ENCODE measurements at regions not wholly inside any gene's neighbourhood (a gene's known extent, or its start where the extent isn't known, plus 50 kb on each side); places are given as distances from the start of the nearest gene placed in this dataset.

DNA sequence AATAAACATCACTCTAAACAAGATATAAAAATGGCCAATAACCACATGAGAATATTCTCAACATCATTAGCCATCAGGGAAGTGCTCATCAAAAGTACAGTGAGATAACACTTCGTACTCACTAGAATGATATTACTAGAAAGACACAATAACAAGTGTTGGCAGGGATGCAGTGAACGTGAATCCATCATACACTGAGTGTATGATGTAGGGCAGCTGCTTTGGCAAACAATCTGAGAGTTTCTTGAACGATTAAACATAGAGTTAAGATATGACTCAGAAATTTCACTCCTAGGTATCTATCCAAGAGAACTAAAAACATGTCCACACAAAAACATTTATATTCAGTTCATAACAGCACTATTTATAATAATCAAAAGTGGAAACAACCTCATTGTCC lies 368.9 kb downstream of the PID1 start:
- intact Hi-C loops (cut with micrococcal nuclease), result no loop called here
- no peaks in the 10 kb centered on the region for H3K27me3 ChIP-seq (ENCODE audit: control insufficient read depth in 2 of 2, insufficient read depth in 2 of 2, low read length in 2 of 2)
- H3K4me3 ChIP-seq (replicated peaks in 1 of 3; ENCODE audit: low read depth in 2 of 3, low read length in 3 of 3), result no peak overlapping the region
- Mint-ChIP-seq H3K9me3 (peaks cover 0 to 6% (median 2%) of the 10 kb centered on the region in 7 donors), H3K27ac (no peak overlapping the region), H3K4me3 (no peak overlapping the region), H3K36me3 (no peaks in the 10 kb centered on the region), H3K4me1 (no peaks in the 10 kb centered on the region), H3K27me3 (ENCODE audit: low read depth in 3 of 3) (no peaks in the 10 kb centered on the region)
- H4K20me1 ChIP-seq (ENCODE audit: insufficient read depth, low read length), result no peaks in the 10 kb centered on the region
- H2AFZ ChIP-seq (ENCODE audit: insufficient read depth, low read depth, low read length, poor library complexity, severe bottlenecking), result no peak overlapping the region
- H3K4me2 ChIP-seq (replicated peaks; ENCODE audit: extremely low read depth, low read length, poor library complexity, severe bottlenecking), result no peak overlapping the region
- no peak for TF ChIP-seq CTCF (IDR thresholded peaks at IDR 0.05)
- no peak for DNase-seq
- no peaks in the 10 kb centered on the region for H3K36me3 ChIP-seq (replicated peaks in 1 of 2; ENCODE audit: control insufficient read depth in 1 of 2, insufficient read depth in 2 of 2, low read length in 2 of 2)
- no peaks in the 10 kb centered on the region for H3K79me2 ChIP-seq (ENCODE audit: insufficient read depth, low read length)
- no CpG with 5 or more reads among the region's 3 CpGs for WGBS (ENCODE audit: insufficient coverage)
- H3K9me3 ChIP-seq (replicated peaks in 1 of 2; ENCODE audit: control insufficient read depth in 1 of 2, insufficient read depth in 1 of 2, low read length in 2 of 2), result peaks cover 8 to 22% of the 10 kb centered on the region in 2 donors
- no peak overlapping the region for H3K27ac ChIP-seq (ENCODE audit: low read depth in 1 of 2, low read length in 2 of 2)
- no peak overlapping the region for H3K9ac ChIP-seq (ENCODE audit: insufficient read depth, low read length, poor library complexity, severe bottlenecking)
- no peaks in the 10 kb centered on the region for H3K4me1 ChIP-seq (ENCODE audit: control insufficient read depth in 1 of 2, insufficient read depth in 2 of 2, low read length in 2 of 2)

DNA sequence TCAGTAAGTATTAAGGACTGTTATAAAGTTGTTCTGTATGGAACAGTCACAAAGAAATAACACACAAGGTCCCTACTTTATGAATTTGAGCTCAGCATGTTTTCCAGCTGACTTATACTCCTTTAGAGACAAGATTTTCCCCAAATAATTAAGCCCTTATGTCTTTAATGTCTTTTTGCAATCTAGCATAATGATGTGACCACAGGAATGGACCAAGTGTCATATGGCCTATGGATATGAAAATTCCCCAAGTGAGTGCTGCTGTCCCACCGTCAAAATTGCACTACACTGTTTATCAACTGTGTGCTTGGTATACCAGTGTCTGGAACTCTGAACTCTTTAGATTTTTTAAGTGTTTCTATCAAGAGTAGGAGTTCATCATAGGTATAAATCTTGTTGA lies 369.6 kb downstream of the PID1 start:
- Histone ChIP-seq H3K36me3 (replicated peaks in 1 of 2; ENCODE audit: control insufficient read depth in 1 of 2, insufficient read depth in 2 of 2, low read length in 2 of 2) (no peaks in the 10 kb centered on the region), H3K27ac (ENCODE audit: low read depth in 1 of 2, low read length in 2 of 2) (no peak overlapping the region), H3K9ac (ENCODE audit: insufficient read depth, low read length, poor library complexity, severe bottlenecking) (no peak overlapping the region), H3K4me3 (replicated peaks in 1 of 3; ENCODE audit: low read depth in 2 of 3, low read length in 3 of 3) (no peak overlapping the region), H3K4me1 (ENCODE audit: control insufficient read depth in 1 of 2, insufficient read depth in 2 of 2, low read length in 2 of 2) (no peaks in the 10 kb centered on the region), H2AFZ (ENCODE audit: insufficient read depth, low read depth, low read length, poor library complexity, severe bottlenecking) (no peak overlapping the region), H4K20me1 (ENCODE audit: insufficient read depth, low read length) (no peaks in the 10 kb centered on the region), H3K9me3 (replicated peaks in 1 of 2; ENCODE audit: control insufficient read depth in 1 of 2, insufficient read depth in 1 of 2, low read length in 2 of 2) (peaks cover 13 to 23% of the 10 kb centered on the region in 2 donors), H3K79me2 (ENCODE audit: insufficient read depth, low read length) (no peaks in the 10 kb centered on the region), H3K27me3 (ENCODE audit: control insufficient read depth in 2 of 2, insufficient read depth in 2 of 2, low read length in 2 of 2) (no peaks in the 10 kb centered on the region), H3K4me2 (replicated peaks; ENCODE audit: extremely low read depth, low read length, poor library complexity, severe bottlenecking) (no peak overlapping the region)
- Mint-ChIP-seq H3K9me3 (peaks cover 0 to 6% (median 2%) of the 10 kb centered on the region in 7 donors), H3K4me1 (no peaks in the 10 kb centered on the region), H3K4me3 (no peak overlapping the region), H3K36me3 (no peaks in the 10 kb centered on the region), H3K27me3 (ENCODE audit: low read depth in 3 of 3) (no peaks in the 10 kb centered on the region), H3K27ac (no peak overlapping the region)
- intact Hi-C loops (cut with micrococcal nuclease), result no loop called here
- no peak for DNase-seq
- no CpG with 5 or more reads among the region's 1 CpG for WGBS (ENCODE audit: insufficient coverage)
- no peak for TF ChIP-seq CTCF (IDR thresholded peaks at IDR 0.05)

Data from CD14-positive monocyte (primary cell).